Stimulated activated memory B cell treated with anti-CD40 and anti-IgM and Interleukin-4, amounts not matched to agents 10 μg/mL and 1 μg/mL and 100 μg/mL, for 72 hours (primary cell): ENCODE measurements at regions not wholly inside any gene's neighbourhood (a gene's known extent, or its start where the extent isn't known, plus 50 kb on each side); places are given as distances from the start of the nearest gene placed in this dataset.

Experiments
- ATAC-seq: fragments of 150-1000 bp; cut with Tn5 transposase; 2 replicates; pipeline ENCODE4 v1.10.0; 2021
- H3K27ac Mint-ChIP-seq: one replicate; pipeline ENCODE4 v1.8.0; 2022; ENCODE audit warnings: mild to moderate bottlenecking, mixed read lengths
- H3K27me3 Mint-ChIP-seq: one replicate; pipeline ENCODE4 v1.8.0; 2022; ENCODE audit warnings: mixed read lengths
- H3K36me3 Mint-ChIP-seq: one replicate; pipeline ENCODE4 v1.8.0; 2022; ENCODE audit warnings: mixed read lengths
- H3K4me1 Mint-ChIP-seq: one replicate; pipeline ENCODE4 v1.8.0; 2022; ENCODE audit warnings: mixed read lengths
- H3K4me3 Mint-ChIP-seq: one replicate; pipeline ENCODE4 v1.8.0; 2022; ENCODE audit warnings: mild to moderate bottlenecking, moderate library complexity, mixed read lengths
- H3K9me3 Mint-ChIP-seq: one replicate; pipeline ENCODE4 v1.8.0; 2022; ENCODE audit warnings: mixed read lengths

GRCh38 chr4:58935332-58935731, 1825.1 kb upstream of the IGFBP7 start:
- ATAC-seq = no peak
- no peak overlapping the region for H3K4me3 Mint-ChIP-seq
- H3K9me3 Mint-ChIP-seq = peaks cover 6% of the 10 kb centered on the region
- no peaks in the 10 kb centered on the region for H3K27me3 Mint-ChIP-seq
- no peak overlapping the region for H3K27ac Mint-ChIP-seq
- H3K36me3 Mint-ChIP-seq = no peaks in the 10 kb centered on the region
- H3K4me1 Mint-ChIP-seq = no peaks in the 10 kb centered on the region

DNA sequence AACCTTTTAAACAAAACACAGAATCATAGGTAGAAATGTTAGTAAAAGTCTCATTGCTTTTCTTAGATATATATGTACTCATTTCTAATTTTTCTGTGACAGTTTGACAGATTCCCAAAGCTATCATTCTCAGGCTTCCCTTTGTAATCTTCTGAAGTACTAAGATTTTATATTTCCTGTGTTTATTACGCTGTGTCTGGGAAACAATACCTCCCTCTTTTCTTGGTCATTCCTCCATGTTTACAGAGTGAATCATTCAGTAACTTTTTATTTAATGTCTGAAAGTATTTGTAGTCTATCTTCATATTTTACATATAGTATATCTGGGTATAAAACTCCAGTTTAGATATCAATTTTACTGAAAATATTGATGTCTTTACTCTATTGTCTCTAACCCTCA, 1826.3 kb upstream of the IGFBP7 start:
- no peaks in the 10 kb centered on the region for H3K36me3 Mint-ChIP-seq
- H3K4me1 Mint-ChIP-seq = no peaks in the 10 kb centered on the region
- no peak overlapping the region for H3K27ac Mint-ChIP-seq
- no peak overlapping the region for H3K4me3 Mint-ChIP-seq
- no peaks in the 10 kb centered on the region for H3K27me3 Mint-ChIP-seq
- H3K9me3 Mint-ChIP-seq = peaks cover 6% of the 10 kb centered on the region
- no peak for ATAC-seq

DNA sequence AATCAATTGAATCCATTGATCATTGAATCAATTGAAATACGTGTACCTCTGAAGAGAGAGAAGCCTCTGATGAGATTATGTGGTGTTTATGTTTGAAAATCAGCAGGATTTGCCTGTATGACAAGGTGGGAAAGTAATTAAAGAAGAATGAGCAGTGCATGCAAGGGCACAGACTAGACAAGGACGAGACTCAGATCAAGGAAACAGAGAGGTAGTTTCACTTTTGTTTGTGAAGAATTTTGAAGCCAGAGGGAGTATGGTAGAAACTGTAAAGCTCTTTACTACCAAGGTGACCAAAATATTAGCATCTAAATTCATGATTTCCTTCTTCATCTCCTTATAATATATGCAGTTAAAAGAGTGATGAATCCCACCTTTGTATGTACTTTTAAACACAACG, 1830.0 kb upstream of the IGFBP7 start:
- no peak overlapping the region for H3K4me3 Mint-ChIP-seq
- H3K4me1 Mint-ChIP-seq = no peaks in the 10 kb centered on the region
- peaks cover 6% of the 10 kb centered on the region for H3K9me3 Mint-ChIP-seq
- no peak overlapping the region for H3K27ac Mint-ChIP-seq
- no peak for ATAC-seq
- H3K27me3 Mint-ChIP-seq = no peaks in the 10 kb centered on the region
- H3K36me3 Mint-ChIP-seq = no peaks in the 10 kb centered on the region

- H3K4me1 Mint-ChIP-seq = no peaks in the 10 kb centered on the region
- H3K27me3 Mint-ChIP-seq = no peaks in the 10 kb centered on the region
- ATAC-seq = no peak
- H3K4me3 Mint-ChIP-seq = no peak overlapping the region
- no peaks in the 10 kb centered on the region for H3K36me3 Mint-ChIP-seq
- H3K27ac Mint-ChIP-seq = no peak overlapping the region
- H3K9me3 Mint-ChIP-seq = peaks cover 6% of the 10 kb centered on the region
Measured at GRCh38 chr4:58941286-58941685, 1831.1 kb upstream of the IGFBP7 start.

- no peaks in the 10 kb centered on the region for H3K27me3 Mint-ChIP-seq
- ATAC-seq = no peak
- peaks cover 8% of the 10 kb centered on the region for H3K9me3 Mint-ChIP-seq
- no peaks in the 10 kb centered on the region for H3K4me1 Mint-ChIP-seq
- H3K27ac Mint-ChIP-seq = no peak overlapping the region
- H3K36me3 Mint-ChIP-seq = no peaks in the 10 kb centered on the region
- no peak overlapping the region for H3K4me3 Mint-ChIP-seq
Measured at GRCh38 chr4:58953575-58953974, 1843.4 kb upstream of the IGFBP7 start.

DNA sequence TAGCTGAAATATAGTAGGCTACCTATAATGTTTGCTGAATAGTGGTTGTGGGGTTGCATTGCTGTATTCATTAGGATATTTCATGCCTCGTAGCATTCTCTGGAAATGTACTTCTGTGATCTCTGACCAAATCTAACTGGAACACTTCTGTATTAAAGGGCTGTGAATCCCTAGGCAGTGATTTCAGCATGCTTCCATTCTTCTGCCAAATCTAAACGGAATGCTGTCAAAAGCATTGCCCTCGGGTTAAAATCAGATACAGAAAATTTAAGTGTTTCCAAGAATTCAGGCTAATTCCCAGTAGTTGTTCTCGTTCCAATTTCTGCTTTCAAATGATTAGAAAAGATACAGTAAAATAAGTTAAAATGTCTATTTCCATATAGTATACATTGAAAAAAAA, 1847.5 kb upstream of the IGFBP7 start:
- H3K9me3 Mint-ChIP-seq = peaks cover 7% of the 10 kb centered on the region
- H3K36me3 Mint-ChIP-seq = no peaks in the 10 kb centered on the region
- H3K27me3 Mint-ChIP-seq = no peaks in the 10 kb centered on the region
- H3K4me3 Mint-ChIP-seq = no peak overlapping the region
- ATAC-seq = no peak
- H3K4me1 Mint-ChIP-seq = no peaks in the 10 kb centered on the region
- no peak overlapping the region for H3K27ac Mint-ChIP-seq

GRCh38 chr4:58961283-58961682, 1851.1 kb upstream of the IGFBP7 start:
- Mint-ChIP-seq H3K4me1 (no peaks in the 10 kb centered on the region), H3K27ac (no peak overlapping the region), H3K9me3 (peaks cover 3% of the 10 kb centered on the region), H3K4me3 (no peak overlapping the region), H3K27me3 (no peaks in the 10 kb centered on the region), H3K36me3 (no peaks in the 10 kb centered on the region)
- no peak for ATAC-seq

DNA sequence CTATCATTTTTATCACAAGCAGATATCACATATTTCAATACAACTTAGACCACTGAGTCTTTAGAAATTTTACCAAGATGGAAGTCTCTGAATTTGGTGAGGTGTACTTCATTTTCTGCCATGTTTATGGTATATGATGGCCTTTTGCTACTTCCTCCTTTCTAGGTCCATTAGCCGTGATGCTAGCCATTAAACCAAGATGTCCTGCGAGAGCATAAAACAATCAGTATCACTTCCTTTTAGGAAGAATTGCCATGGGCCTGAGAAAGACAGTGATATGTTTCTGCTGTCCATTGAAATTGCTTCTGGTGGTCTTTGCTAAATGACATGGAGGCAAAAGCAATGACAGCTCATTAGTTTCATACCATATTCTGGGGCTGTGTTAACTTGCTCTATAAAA, 1851.7 kb upstream of the IGFBP7 start:
- Mint-ChIP-seq H3K4me3 (no peak overlapping the region), H3K4me1 (no peaks in the 10 kb centered on the region), H3K27ac (no peak overlapping the region), H3K9me3 (peaks cover 3% of the 10 kb centered on the region), H3K27me3 (no peaks in the 10 kb centered on the region), H3K36me3 (no peaks in the 10 kb centered on the region)
- ATAC-seq = no peak

GRCh38 chr4:58962424-58962823, 1852.2 kb upstream of the IGFBP7 start:
- no peak overlapping the region for H3K27ac Mint-ChIP-seq
- no peak for ATAC-seq
- no peaks in the 10 kb centered on the region for H3K36me3 Mint-ChIP-seq
- no peaks in the 10 kb centered on the region for H3K4me1 Mint-ChIP-seq
- H3K9me3 Mint-ChIP-seq = peaks cover 3% of the 10 kb centered on the region
- H3K4me3 Mint-ChIP-seq = no peak overlapping the region
- H3K27me3 Mint-ChIP-seq = no peaks in the 10 kb centered on the region

DNA sequence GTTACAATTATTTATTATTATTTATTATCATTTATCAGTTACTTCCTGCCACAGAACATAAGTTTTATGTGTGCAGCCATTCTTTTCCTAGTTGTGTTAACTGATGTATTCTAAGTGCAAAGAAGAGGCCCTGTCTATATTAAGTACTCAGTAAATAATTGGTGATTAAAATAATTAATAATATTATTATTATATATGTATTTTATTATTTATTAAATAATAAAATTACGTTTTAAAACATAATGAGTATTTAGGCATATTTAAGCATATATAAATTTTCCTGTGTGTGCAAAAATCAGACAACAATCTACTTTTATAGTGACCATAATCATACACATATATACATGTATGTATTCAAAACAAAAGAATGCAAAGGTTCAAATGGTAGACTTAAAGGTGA, 1871.6 kb upstream of the IGFBP7 start:
- Mint-ChIP-seq H3K4me1 (no peaks in the 10 kb centered on the region), H3K36me3 (no peaks in the 10 kb centered on the region), H3K9me3 (no peaks in the 10 kb centered on the region), H3K4me3 (no peak overlapping the region), H3K27me3 (no peaks in the 10 kb centered on the region), H3K27ac (no peak overlapping the region)
- no peak for ATAC-seq

- no peak for ATAC-seq
- H3K27ac Mint-ChIP-seq = no peak overlapping the region
- peaks cover 5% of the 10 kb centered on the region for H3K9me3 Mint-ChIP-seq
- H3K36me3 Mint-ChIP-seq = no peaks in the 10 kb centered on the region
- no peaks in the 10 kb centered on the region for H3K4me1 Mint-ChIP-seq
- H3K27me3 Mint-ChIP-seq = no peaks in the 10 kb centered on the region
- H3K4me3 Mint-ChIP-seq = no peak overlapping the region
Measured at GRCh38 chr4:58983887-58984286, 1873.7 kb upstream of the IGFBP7 start.

DNA sequence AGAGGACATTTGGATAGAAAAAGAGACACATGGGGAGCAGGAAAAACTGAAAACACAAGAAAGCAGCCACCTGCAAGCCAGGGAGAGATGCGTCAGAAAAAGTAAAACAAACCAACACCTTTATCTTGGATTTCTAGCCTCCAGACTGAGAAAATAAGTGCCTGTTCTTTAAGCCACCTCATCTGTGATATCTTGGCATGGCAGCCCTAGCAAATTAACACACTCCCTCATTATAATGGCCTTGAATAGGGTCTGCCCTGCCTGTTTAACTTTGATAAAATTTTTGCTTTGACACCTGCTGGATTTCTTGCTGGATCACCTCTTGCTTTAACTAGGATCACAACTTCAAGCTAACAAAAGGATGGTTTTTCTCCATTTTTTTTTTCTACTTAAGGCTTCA, 1892.0 kb upstream of the IGFBP7 start:
- H3K27ac Mint-ChIP-seq = no peak overlapping the region

GRCh38 chr4:59024257-59024656, 1914.1 kb upstream of the IGFBP7 start:
- H3K4me1 Mint-ChIP-seq = no peaks in the 10 kb centered on the region
- no peak overlapping the region for H3K4me3 Mint-ChIP-seq
- no peak for ATAC-seq
- H3K27ac Mint-ChIP-seq = no peak overlapping the region
- H3K27me3 Mint-ChIP-seq = no peaks in the 10 kb centered on the region
- H3K9me3 Mint-ChIP-seq = peaks cover 3% of the 10 kb centered on the region
- H3K36me3 Mint-ChIP-seq = no peaks in the 10 kb centered on the region

More for the DNA sequence above, 1892.0 kb upstream of the IGFBP7 start:
- Mint-ChIP-seq H3K36me3 (no peaks in the 10 kb centered on the region), H3K27me3 (no peaks in the 10 kb centered on the region), H3K9me3 (peaks cover 5% of the 10 kb centered on the region), H3K4me3 (no peak overlapping the region), H3K4me1 (no peaks in the 10 kb centered on the region)
- ATAC-seq = no peak

DNA sequence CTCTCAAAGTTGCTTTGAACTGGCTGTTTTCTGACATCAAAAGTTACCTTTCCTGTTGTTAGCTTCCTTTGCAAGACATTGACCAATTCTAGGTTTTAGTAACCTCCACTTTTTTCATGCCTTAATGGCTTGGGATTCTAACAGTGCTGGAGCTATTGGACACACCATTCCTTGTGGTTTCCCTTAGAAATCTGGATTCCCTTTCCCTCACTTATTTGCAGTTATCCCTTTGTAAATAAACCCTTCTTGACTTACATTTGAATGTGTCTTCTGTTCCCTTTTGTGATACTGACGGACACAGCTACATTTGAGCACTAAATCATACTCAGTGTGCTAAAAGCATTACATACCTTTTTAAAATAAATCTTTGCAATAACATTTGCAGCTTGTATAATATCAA, 1927.6 kb upstream of the IGFBP7 start:
- Mint-ChIP-seq H3K27ac (no peak overlapping the region), H3K27me3 (no peaks in the 10 kb centered on the region), H3K4me1 (no peaks in the 10 kb centered on the region), H3K36me3 (no peaks in the 10 kb centered on the region), H3K4me3 (no peak overlapping the region), H3K9me3 (no peaks in the 10 kb centered on the region)
- ATAC-seq = no peak

DNA sequence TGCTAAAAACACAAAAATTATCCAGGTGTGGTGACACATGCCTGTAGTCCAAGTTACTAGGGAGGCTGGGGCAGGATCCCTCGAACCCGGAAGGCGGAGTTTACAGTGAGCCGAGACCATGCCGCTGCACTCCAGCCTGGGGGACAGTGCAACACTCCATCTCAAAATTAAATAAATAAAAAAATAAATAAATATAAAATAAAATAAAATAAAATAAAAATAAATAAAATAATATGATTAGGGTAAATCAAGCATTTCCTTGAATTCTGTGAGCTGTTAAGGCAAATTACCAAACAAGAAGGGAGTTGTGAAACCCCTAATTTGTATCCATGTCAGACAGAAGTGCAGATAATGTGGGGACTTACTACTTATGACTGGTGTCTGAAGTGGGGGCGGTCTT, 1928.9 kb upstream of the IGFBP7 start:
- Mint-ChIP-seq H3K36me3 (no peaks in the 10 kb centered on the region), H3K27me3 (no peaks in the 10 kb centered on the region), H3K9me3 (no peaks in the 10 kb centered on the region), H3K4me1 (no peaks in the 10 kb centered on the region), H3K4me3 (no peak overlapping the region), H3K27ac (no peak overlapping the region)
- ATAC-seq = no peak

DNA sequence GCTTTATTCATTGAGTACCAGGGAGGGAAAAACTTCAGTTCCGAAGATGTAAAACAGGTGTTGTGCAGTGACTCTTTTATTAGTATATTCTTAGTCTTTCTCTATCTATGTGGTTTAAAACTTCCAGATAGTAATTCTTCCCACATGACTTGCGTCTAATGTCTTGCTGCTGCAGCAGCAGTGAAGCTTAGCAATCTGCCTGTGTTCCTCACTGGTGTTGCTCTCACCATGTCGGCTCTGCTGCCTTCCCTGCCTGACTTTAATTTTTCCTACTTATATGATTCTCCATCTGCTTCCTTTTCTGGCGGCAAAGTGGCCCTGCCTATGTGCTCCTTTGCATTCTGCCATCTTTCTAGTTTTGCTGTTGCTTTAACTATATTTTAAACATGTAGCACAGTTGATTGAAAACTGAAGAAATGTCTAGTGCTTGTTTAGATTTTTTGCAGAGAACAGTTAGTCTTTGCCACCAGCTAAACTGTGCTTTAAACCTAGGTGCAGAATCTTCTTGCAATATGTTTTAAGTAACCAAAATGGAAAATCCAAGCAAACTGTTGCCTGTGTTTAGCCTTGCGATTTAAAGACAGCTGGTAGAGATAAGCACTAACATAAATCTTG, 1934.2 kb upstream of the IGFBP7 start:
- no peaks in the 10 kb centered on the region for H3K9me3 Mint-ChIP-seq
- no peak for ATAC-seq
- H3K36me3 Mint-ChIP-seq = no peaks in the 10 kb centered on the region
- no peaks in the 10 kb centered on the region for H3K27me3 Mint-ChIP-seq
- no peak overlapping the region for H3K4me3 Mint-ChIP-seq
- H3K4me1 Mint-ChIP-seq = no peaks in the 10 kb centered on the region
- H3K27ac Mint-ChIP-seq = no peak overlapping the region

DNA sequence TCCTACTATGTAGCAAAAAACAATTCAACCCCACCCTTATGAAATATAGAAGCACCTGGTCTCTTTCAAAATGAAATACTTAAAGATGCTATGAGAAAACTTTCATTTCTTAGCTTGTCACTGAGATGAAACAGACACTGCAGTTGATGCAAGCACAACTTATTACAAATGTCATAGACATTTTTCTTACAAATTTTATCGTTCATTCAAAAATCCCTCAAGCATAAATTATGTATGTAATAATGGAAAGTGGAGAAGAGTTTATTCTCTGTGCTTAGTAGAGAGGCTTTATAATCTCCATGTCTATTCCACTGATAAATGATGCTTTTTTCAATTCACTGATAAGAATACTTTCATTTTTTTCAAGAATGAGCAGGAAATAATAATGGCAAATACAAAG, 1943.9 kb upstream of the IGFBP7 start:
- H3K27ac Mint-ChIP-seq = no peak overlapping the region
- H3K9me3 Mint-ChIP-seq = no peaks in the 10 kb centered on the region
- ATAC-seq = no peak
- no peaks in the 10 kb centered on the region for H3K27me3 Mint-ChIP-seq
- H3K4me1 Mint-ChIP-seq = no peaks in the 10 kb centered on the region
- no peaks in the 10 kb centered on the region for H3K36me3 Mint-ChIP-seq
- H3K4me3 Mint-ChIP-seq = no peak overlapping the region
